Activated CD8-positive, alpha-beta T cell treated with anti-CD3 and anti-CD28 coated beads, Interleukin-2, amount 10 ng/mL, durations not matched to agents 7 days and 5 days (primary cell): ENCODE measurements at regions not wholly inside any gene's neighbourhood (a gene's known extent, or its start where the extent isn't known, plus 50 kb on each side); places are given as distances from the start of the nearest gene placed in this dataset.
"Not testable (repeated sequence)": the region's sequence is repeated elsewhere in the genome, so short reads cannot be mapped to it uniquely, and the experiment has no call there.

Source experiments
- ATAC-seq: fragments of 150-1000 bp; cut with Tn5 transposase; one replicate; pipeline ENCODE4 v1.10.0; 2021; ENCODE audit warnings: moderate library complexity
- CTCF ChIA-PET: fragments of 350-600 bp; sonication (Branson Sonifier 250); formaldehyde crosslinking; loops from one replicate; lab custom pipeline; 2021; ENCODE audit warnings: antibody characterized with exemption; lab: Charles Lee
- POLR2A ChIA-PET: fragments of 350-600 bp; sonication (Branson Sonifier 250); formaldehyde crosslinking; loops from one replicate; lab custom pipeline; 2021; ENCODE audit warnings: antibody characterized with exemption; lab: Charles Lee
- DNase-seq: peaks from one replicate; pipeline ENCODE4 v3.0.0-alpha.2; 2020
- H3K27ac Mint-ChIP-seq: one replicate; pipeline ENCODE4 v1.8.0; 2021; ENCODE audit warnings: mild to moderate bottlenecking, mixed read lengths
- H3K27me3 Mint-ChIP-seq: one replicate; pipeline ENCODE4 v1.8.0; 2021; ENCODE audit warnings: low read depth, mixed read lengths
- H3K36me3 Mint-ChIP-seq: one replicate; pipeline ENCODE4 v1.8.0; 2021; ENCODE audit warnings: low read depth, mixed read lengths
- H3K4me1 Mint-ChIP-seq: one replicate; pipeline ENCODE4 v1.8.0; 2021; ENCODE audit warnings: low read depth, mixed read lengths
- H3K4me3 Mint-ChIP-seq: one replicate; pipeline ENCODE4 v1.8.0; 2021; ENCODE audit warnings: mild to moderate bottlenecking, mixed read lengths
- H3K9me3 Mint-ChIP-seq: one replicate; pipeline ENCODE4 v1.8.0; 2022; ENCODE audit warnings: mixed read lengths; ENCODE audit not compliant: insufficient read depth

GRCh38 chr15:70242951-70243685 lies 145.4 kb upstream of the TLE3 start:
- H3K4me1 Mint-ChIP-seq = peaks cover 83% of the 10 kb centered on the region
- ATAC-seq (peak; percentile 72), DNase-seq (peak; percentile 62)
- no peaks in the 10 kb centered on the region for H3K36me3 Mint-ChIP-seq
- peak overlapping the region; percentile 43 for H3K4me3 Mint-ChIP-seq
- peaks cover 4% of the 10 kb centered on the region for H3K27me3 Mint-ChIP-seq
- POLR2A ChIA-PET = no interaction called here
- H3K27ac Mint-ChIP-seq = peak overlapping the region; percentile 69
- no peaks in the 10 kb centered on the region for H3K9me3 Mint-ChIP-seq
- CTCF ChIA-PET = no interaction called here

- Mint-ChIP-seq H3K27me3 (peaks cover 12% of the 10 kb centered on the region), H3K4me1 (peaks cover 83% of the 10 kb centered on the region), H3K9me3 (no peaks in the 10 kb centered on the region), H3K4me3 (no peak overlapping the region), H3K36me3 (no peaks in the 10 kb centered on the region), H3K27ac (peak overlapping the region; percentile 58)
- ATAC-seq (no peak), DNase-seq (no peak)
- POLR2A ChIA-PET = no interaction called here
- CTCF ChIA-PET = no interaction called here
Measured at GRCh38 chr15:70241561-70242320, 144.0 kb upstream of the TLE3 start.

- peak overlapping the region; percentile 7 for H3K27ac Mint-ChIP-seq
- no peaks in the 10 kb centered on the region for H3K9me3 Mint-ChIP-seq
- H3K27me3 Mint-ChIP-seq = peaks cover 12% of the 10 kb centered on the region
- POLR2A ChIA-PET = no interaction called here
- H3K4me1 Mint-ChIP-seq = peaks cover 83% of the 10 kb centered on the region
- H3K36me3 Mint-ChIP-seq = no peaks in the 10 kb centered on the region
- DNase-seq (no peak), ATAC-seq (no peak)
- CTCF ChIA-PET = no interaction called here
- no peak overlapping the region for H3K4me3 Mint-ChIP-seq
Measured at GRCh38 chr15:70240820-70241430, 143.2 kb upstream of the TLE3 start.

GRCh38 chr15:70240082-70240481 lies 142.4 kb upstream of the TLE3 start:
- no peak overlapping the region for H3K4me3 Mint-ChIP-seq
- POLR2A ChIA-PET = no interaction called here
- ATAC-seq (no peak), DNase-seq (no peak)
- H3K27ac Mint-ChIP-seq = no peak overlapping the region
- no peaks in the 10 kb centered on the region for H3K9me3 Mint-ChIP-seq
- CTCF ChIA-PET = no interaction called here
- H3K36me3 Mint-ChIP-seq = no peaks in the 10 kb centered on the region
- H3K4me1 Mint-ChIP-seq = peaks cover 83% of the 10 kb centered on the region
- peaks cover 12% of the 10 kb centered on the region for H3K27me3 Mint-ChIP-seq

- no peaks in the 10 kb centered on the region for H3K36me3 Mint-ChIP-seq
- CTCF ChIA-PET = no interaction called here
Measured at GRCh38 chr15:70238917-70239316, 141.2 kb upstream of the TLE3 start.

GRCh38 chr15:70237626-70238025 lies 139.9 kb upstream of the TLE3 start:
- Mint-ChIP-seq H3K9me3 (peaks cover 5% of the 10 kb centered on the region), H3K36me3 (peaks cover 4% of the 10 kb centered on the region), H3K4me1 (peaks cover 71% of the 10 kb centered on the region), H3K4me3 (no peak overlapping the region), H3K27ac (no peak overlapping the region), H3K27me3 (peaks cover 12% of the 10 kb centered on the region)
- POLR2A ChIA-PET = no interaction called here
- DNase-seq (no peak), ATAC-seq (no peak)
- CTCF ChIA-PET = no interaction called here

More at GRCh38 chr15:70238917-70239316, 141.2 kb upstream of the TLE3 start:
- Mint-ChIP-seq H3K9me3 (no peaks in the 10 kb centered on the region), H3K4me1 (peaks cover 83% of the 10 kb centered on the region), H3K4me3 (no peak overlapping the region), H3K27ac (no peak overlapping the region), H3K27me3 (peaks cover 12% of the 10 kb centered on the region)
- POLR2A ChIA-PET = no interaction called here
- no peak for DNase-seq
- ATAC-seq = no peak

GRCh38 chr15:70236341-70237086 lies 138.8 kb upstream of the TLE3 start:
- Mint-ChIP-seq H3K27ac (peak overlapping the region; percentile 18), H3K4me3 (no peak overlapping the region), H3K9me3 (peaks cover 16% of the 10 kb centered on the region), H3K4me1 (peaks cover 61% of the 10 kb centered on the region), H3K27me3 (peaks cover 14% of the 10 kb centered on the region), H3K36me3 (peaks cover 13% of the 10 kb centered on the region)
- ATAC-seq (no peak), DNase-seq (no peak)
- ChIA-PET POLR2A (interaction anchor here (0.7 kb wide), 1 partner anchor 269 kb away, joined by 3 read pairs; no protein-coding TSS in a partner anchor), CTCF (interaction anchor here (0.9 kb wide), 1 partner anchor 230 kb away, joined by 3 read pairs; no protein-coding TSS in a partner anchor)

- ChIA-PET POLR2A (no interaction called here), CTCF (interaction anchor here (1.2 kb wide), 1 partner anchor 23 kb away, joined by 4 read pairs; no protein-coding TSS in a partner anchor)
- DNase-seq (no peak), ATAC-seq (no peak)
- peaks cover 15% of the 10 kb centered on the region for H3K36me3 Mint-ChIP-seq
- no peak overlapping the region for H3K4me3 Mint-ChIP-seq
- H3K4me1 Mint-ChIP-seq = peaks cover 50% of the 10 kb centered on the region
- no peak overlapping the region for H3K27ac Mint-ChIP-seq
- H3K27me3 Mint-ChIP-seq = peaks cover 16% of the 10 kb centered on the region
- H3K9me3 Mint-ChIP-seq = peaks cover 19% of the 10 kb centered on the region
Measured at GRCh38 chr15:70235347-70235746, 137.6 kb upstream of the TLE3 start.

GRCh38 chr15:70234256-70234905 lies 136.7 kb upstream of the TLE3 start:
- POLR2A ChIA-PET = no interaction called here
- ATAC-seq = peak; percentile 84
- H3K27me3 Mint-ChIP-seq = peaks cover 15% of the 10 kb centered on the region

GRCh38 chr15:70231484-70231883 lies 133.8 kb upstream of the TLE3 start:
- Mint-ChIP-seq H3K36me3 (peaks cover 23% of the 10 kb centered on the region), H3K27me3 (peaks cover 9% of the 10 kb centered on the region), H3K4me1 (peaks cover 27% of the 10 kb centered on the region), H3K27ac (no peak overlapping the region), H3K4me3 (no peak overlapping the region), H3K9me3 (peaks cover 27% of the 10 kb centered on the region)
- POLR2A ChIA-PET = no interaction called here
- ATAC-seq (no peak), DNase-seq (no peak)
- CTCF ChIA-PET = no interaction called here

More at GRCh38 chr15:70234256-70234905, 136.7 kb upstream of the TLE3 start:
- H3K36me3 Mint-ChIP-seq = peaks cover 22% of the 10 kb centered on the region
- CTCF ChIA-PET = interaction anchor here (1.0 to 1.2 kb wide), 2 partner anchors 24 to 230 kb away, joined by 3 to 4 read pairs; no protein-coding TSS in a partner anchor
- H3K4me3 Mint-ChIP-seq = no peak overlapping the region
- H3K27ac Mint-ChIP-seq = no peak overlapping the region
- peak; percentile 59 for DNase-seq
- H3K9me3 Mint-ChIP-seq = peaks cover 26% of the 10 kb centered on the region
- peaks cover 46% of the 10 kb centered on the region for H3K4me1 Mint-ChIP-seq

GRCh38 chr15:70227918-70228317 lies 130.2 kb upstream of the TLE3 start:
- ATAC-seq, POLR2A ChIA-PET, CTCF ChIA-PET, H3K27ac Mint-ChIP-seq, DNase-seq, H3K4me3 Mint-ChIP-seq: not testable (repeated sequence)
- Mint-ChIP-seq H3K4me1 (peaks cover 12% of the 10 kb centered on the region), H3K27me3 (peaks cover 13% of the 10 kb centered on the region), H3K9me3 (peaks cover 24% of the 10 kb centered on the region), H3K36me3 (peaks cover 19% of the 10 kb centered on the region)
